NCI-H1105 treated with DMSO at 0.1 percent for 48 hours (cell line): ENCODE measurements at regions not wholly inside any gene's neighbourhood (a gene's known extent, or its start where the extent isn't known, plus 50 kb on each side); places are given as distances from the start of the nearest gene placed in this dataset.
"Not testable (repeated sequence)": the region's sequence is repeated elsewhere in the genome, so short reads cannot be mapped to it uniquely, and the experiment has no call there.

Experiments
- DNase-seq: peaks from one replicate; lab custom pipeline; 2025; lab: John Stamatoyannopoulos, UW

- no peak for DNase-seq
Measured at GRCh38 chr16:86076606-86077005, 177.6 kb downstream of the IRF8 start.

GRCh38 chr16:86077243-86077940 lies 178.4 kb downstream of the IRF8 start:
- DNase-seq = no peak

GRCh38 chr16:86078121-86078600 lies 179.2 kb downstream of the IRF8 start:
- no peak for DNase-seq

GRCh38 chr16:86078711-86079110 lies 179.7 kb downstream of the IRF8 start:
- not testable (repeated sequence) for DNase-seq

- DNase-seq = no peak
Measured at GRCh38 chr16:86079255-86079885, 180.4 kb downstream of the IRF8 start.

GRCh38 chr16:86080131-86080875 lies 181.3 kb downstream of the IRF8 start:
- no peak for DNase-seq

GRCh38 chr16:86080982-86081381 lies 182.0 kb downstream of the IRF8 start:
- DNase-seq = no peak

- DNase-seq = no peak
Measured at GRCh38 chr16:86082418-86083030, 183.6 kb downstream of the IRF8 start.

GRCh38 chr16:86083382-86084002 lies 184.5 kb downstream of the IRF8 start:
- DNase-seq = no peak

GRCh38 chr16:86085161-86085611 lies 186.2 kb downstream of the IRF8 start:
- DNase-seq = no peak

GRCh38 chr16:86085795-86086194 lies 186.8 kb downstream of the IRF8 start:
- no peak for DNase-seq

- DNase-seq = no peak
Measured at GRCh38 chr16:86086471-86086870, 187.5 kb downstream of the IRF8 start.

GRCh38 chr16:86087011-86087895 lies 188.3 kb downstream of the IRF8 start:
- DNase-seq = no peak

- DNase-seq = no peak
Measured at GRCh38 chr16:86087896-86088230, 188.9 kb downstream of the IRF8 start.

GRCh38 chr16:86088287-86088686 lies 189.3 kb downstream of the IRF8 start:
- no peak for DNase-seq

GRCh38 chr16:86088816-86089215 lies 189.9 kb downstream of the IRF8 start:
- no peak for DNase-seq

- no peak for DNase-seq
Measured at GRCh38 chr16:86089334-86089900, 190.5 kb downstream of the IRF8 start.

- DNase-seq = no peak
Measured at GRCh38 chr16:86089991-86090390, 191.0 kb downstream of the IRF8 start.

- no peak for DNase-seq
Measured at GRCh38 chr16:86090461-86091170, 191.7 kb downstream of the IRF8 start.

- DNase-seq = no peak
Measured at GRCh38 chr16:86091976-86092375, 193.0 kb downstream of the IRF8 start.
